ENCODE measurements at regions not wholly inside any gene's neighbourhood (a gene's known extent, or its start where the extent isn't known, plus 50 kb on each side); places are given as distances from the start of the nearest gene placed in this dataset.

- Histone ChIP-seq H3K79me2 (ENCODE audit: insufficient read depth, low read depth, low read length) (no peaks in the 10 kb centered on the region), H3K27ac (ENCODE audit: low read depth, low read length, poor library complexity, severe bottlenecking) (no peak overlapping the region), H2AFZ (ENCODE audit: low read length) (no peak overlapping the region), H3K9me2 (ENCODE audit: insufficient read depth, low read length) (no peaks in the 10 kb centered on the region), H3K4me2 (ENCODE audit: low read length) (no peak overlapping the region), H4K20me1 (ENCODE audit: insufficient read depth, low read length) (no peaks in the 10 kb centered on the region), H3K4me3 (ENCODE audit: low read depth, low read length, poor library complexity, severe bottlenecking) (no peak overlapping the region), H3K4me1 (ENCODE audit: insufficient read depth, low read length, poor library complexity, severe bottlenecking) (no peaks in the 10 kb centered on the region), H3K9me3 (ENCODE audit: low read length) (no peaks in the 10 kb centered on the region), H3K36me3 (ENCODE audit: insufficient read depth, low read length) (no peaks in the 10 kb centered on the region)
- intact Hi-C loops (cut with micrococcal nuclease; ENCODE audit: unreplicated experiment) = no loop called here
- BruUV-seq (replicated peaks) = no TSS peak
- CTCF ChIA-PET (ENCODE audit: unreplicated experiment) = no interaction called here
- no peak for DNase-seq (ENCODE audit: low spot score)
- POLR2A ChIA-PET = no interaction called here
- TF ChIP-seq EZH2phosphoT487 (IDR thresholded peaks at IDR 0.05; ENCODE audit: borderline replicate concordance, low read depth, low read length) = no peak
- no peak for TF ChIP-seq CTCF (conservative IDR thresholded peaks at IDR 0.05; ENCODE audit: low read length)
Measured at GRCh38 chr1:106613068-106613467, 443.4 kb upstream of the PRMT6 start.

DNA sequence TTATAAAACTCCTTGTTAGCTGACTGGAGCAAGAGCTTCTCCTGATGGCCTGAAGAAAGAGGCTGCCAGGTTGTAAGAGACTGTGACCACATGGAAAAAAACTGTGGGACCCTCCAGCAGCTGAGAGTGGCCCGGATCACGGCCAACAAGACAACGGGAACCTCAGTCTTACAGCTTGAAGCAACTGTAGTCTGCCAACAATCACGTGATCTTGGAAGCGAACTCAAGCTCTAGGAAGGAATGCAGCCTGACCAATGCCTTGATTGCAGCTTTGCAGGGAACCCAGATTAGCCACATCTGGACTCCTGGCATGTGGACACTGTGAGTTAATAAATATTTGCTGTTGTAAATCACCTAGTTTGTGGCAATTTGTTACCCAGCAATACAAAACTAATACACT lies 442.6 kb upstream of the PRMT6 start:
- Histone ChIP-seq H3K4me2 (ENCODE audit: low read length) (no peak overlapping the region), H3K9me2 (ENCODE audit: insufficient read depth, low read length) (no peaks in the 10 kb centered on the region), H2AFZ (ENCODE audit: low read length) (no peak overlapping the region), H3K4me1 (ENCODE audit: insufficient read depth, low read length, poor library complexity, severe bottlenecking) (no peaks in the 10 kb centered on the region), H3K36me3 (ENCODE audit: insufficient read depth, low read length) (no peaks in the 10 kb centered on the region), H3K9me3 (ENCODE audit: low read length) (no peaks in the 10 kb centered on the region), H3K79me2 (ENCODE audit: insufficient read depth, low read depth, low read length) (no peaks in the 10 kb centered on the region), H3K4me3 (ENCODE audit: low read depth, low read length, poor library complexity, severe bottlenecking) (no peak overlapping the region), H3K27ac (ENCODE audit: low read depth, low read length, poor library complexity, severe bottlenecking) (no peak overlapping the region), H4K20me1 (ENCODE audit: insufficient read depth, low read length) (no peaks in the 10 kb centered on the region)
- DNase-seq (ENCODE audit: low spot score) = no peak
- no TSS peak for BruUV-seq (replicated peaks)
- CTCF ChIA-PET (ENCODE audit: unreplicated experiment) = no interaction called here
- TF ChIP-seq EZH2phosphoT487 (IDR thresholded peaks at IDR 0.05; ENCODE audit: borderline replicate concordance, low read depth, low read length) (no peak), CTCF (conservative IDR thresholded peaks at IDR 0.05; ENCODE audit: low read length) (no peak)
- POLR2A ChIA-PET = no interaction called here
- intact Hi-C loops (cut with micrococcal nuclease; ENCODE audit: unreplicated experiment) = no loop called here

- no peak overlapping the region for H2AFZ ChIP-seq (ENCODE audit: low read length)
- H3K9me2 ChIP-seq (ENCODE audit: insufficient read depth, low read length) = no peaks in the 10 kb centered on the region
- no peak for DNase-seq (ENCODE audit: low spot score)
- H3K4me1 ChIP-seq (ENCODE audit: insufficient read depth, low read length, poor library complexity, severe bottlenecking) = no peaks in the 10 kb centered on the region
- no peak overlapping the region for H3K4me2 ChIP-seq (ENCODE audit: low read length)
- no peak overlapping the region for H3K27ac ChIP-seq (ENCODE audit: low read depth, low read length, poor library complexity, severe bottlenecking)
- TF ChIP-seq EZH2phosphoT487 (IDR thresholded peaks at IDR 0.05; ENCODE audit: borderline replicate concordance, low read depth, low read length) (no peak), CTCF (conservative IDR thresholded peaks at IDR 0.05; ENCODE audit: low read length) (no peak)
- H3K9me3 ChIP-seq (ENCODE audit: low read length) = no peaks in the 10 kb centered on the region
- intact Hi-C loops (cut with micrococcal nuclease; ENCODE audit: unreplicated experiment) = no loop called here
- no peak overlapping the region for H3K4me3 ChIP-seq (ENCODE audit: low read depth, low read length, poor library complexity, severe bottlenecking)
- H3K79me2 ChIP-seq (ENCODE audit: insufficient read depth, low read depth, low read length) = no peaks in the 10 kb centered on the region
- ChIA-PET CTCF (ENCODE audit: unreplicated experiment) (no interaction called here), POLR2A (no interaction called here)
- no peaks in the 10 kb centered on the region for H3K36me3 ChIP-seq (ENCODE audit: insufficient read depth, low read length)
- BruUV-seq (replicated peaks) = no TSS peak
- H4K20me1 ChIP-seq (ENCODE audit: insufficient read depth, low read length) = no peaks in the 10 kb centered on the region
Measured at GRCh38 chr1:106615473-106615872, 441.0 kb upstream of the PRMT6 start.

Measured in OCI-LY7 (cell line).